NCI-H1930 (cell line): ENCODE measurements at regions not wholly inside any gene's neighbourhood (a gene's known extent, or its start where the extent isn't known, plus 50 kb on each side); places are given as distances from the start of the nearest gene placed in this dataset.

Experiments used
- DNase-seq, 2 experiments: peaks; one replicate each; lab custom pipeline; 2025; lab: John Stamatoyannopoulos, UW

DNA sequence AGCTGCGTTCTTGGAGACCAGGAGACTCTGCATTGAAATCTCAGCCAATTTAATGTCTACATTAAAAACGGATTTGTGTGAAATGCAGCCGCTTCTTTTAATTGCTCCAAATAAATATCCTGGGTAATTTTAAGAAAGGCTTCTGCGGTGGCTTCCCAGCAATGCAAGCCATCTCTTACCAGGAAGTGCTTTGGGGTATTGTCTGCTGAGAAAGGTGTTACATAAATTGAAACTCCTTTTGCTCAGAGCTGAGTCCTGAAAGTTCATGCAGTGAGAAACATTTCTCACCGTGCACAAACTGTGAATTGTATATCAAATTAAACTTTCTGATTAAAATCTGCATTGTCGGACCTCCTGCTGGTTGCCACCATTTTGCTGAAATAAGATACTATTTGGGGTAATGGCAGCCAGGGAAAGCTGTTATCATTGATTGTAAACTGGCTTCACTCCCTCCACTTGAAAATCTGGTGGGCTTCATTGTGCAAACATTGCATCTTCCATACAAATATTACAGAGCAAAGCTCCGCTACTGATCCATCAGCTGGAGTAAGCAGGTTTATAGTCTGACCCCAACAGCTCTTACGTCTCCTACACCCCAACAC lies 59.5 kb downstream of the ZIC5 start:
- DNase-seq = no peak

DNA sequence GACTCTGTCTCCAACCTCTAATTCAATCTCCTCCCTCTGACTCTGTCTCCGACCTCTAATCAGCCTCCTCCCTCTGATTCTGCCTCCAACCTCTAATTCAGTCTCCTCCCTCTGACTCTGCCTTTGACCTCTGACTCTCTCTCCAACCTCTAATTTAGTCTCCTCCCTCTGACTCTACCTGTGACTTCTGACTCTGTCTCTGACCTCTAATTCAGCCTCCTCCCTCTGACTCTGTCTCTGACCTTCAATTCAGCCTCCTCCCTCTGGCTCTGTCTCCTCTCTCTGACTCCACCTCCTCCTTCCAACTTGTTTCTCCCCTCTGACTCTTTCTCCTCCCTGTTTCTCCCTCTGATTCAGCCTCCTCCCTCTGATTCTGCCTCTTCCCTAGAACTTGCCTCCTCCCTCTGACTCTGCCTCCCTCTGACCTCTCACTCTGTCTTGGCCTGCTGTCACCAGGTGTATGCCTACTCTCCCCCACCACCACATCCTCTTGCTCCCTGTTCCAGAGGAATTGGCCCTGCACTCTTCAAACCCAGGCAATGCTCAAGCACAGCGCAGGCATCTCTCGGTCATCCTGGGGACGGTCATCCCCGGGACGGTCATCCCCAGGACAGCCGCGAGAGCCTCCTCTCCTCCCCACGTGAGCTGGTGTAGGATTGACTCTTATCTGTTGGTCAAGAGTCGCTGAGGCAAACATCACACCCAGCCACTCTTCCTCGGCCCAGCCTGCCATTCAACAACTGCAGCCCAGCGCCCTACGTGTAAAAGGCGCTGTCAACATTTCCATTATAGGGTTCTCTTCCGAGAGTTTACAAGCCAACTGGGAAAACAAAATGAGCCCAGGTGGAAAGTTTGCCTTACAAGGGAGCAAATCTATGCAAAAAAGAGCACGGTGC lies 60.2 kb downstream of the ZIC5 start:
- DNase-seq = peak; percentile 53 to 84

DNA sequence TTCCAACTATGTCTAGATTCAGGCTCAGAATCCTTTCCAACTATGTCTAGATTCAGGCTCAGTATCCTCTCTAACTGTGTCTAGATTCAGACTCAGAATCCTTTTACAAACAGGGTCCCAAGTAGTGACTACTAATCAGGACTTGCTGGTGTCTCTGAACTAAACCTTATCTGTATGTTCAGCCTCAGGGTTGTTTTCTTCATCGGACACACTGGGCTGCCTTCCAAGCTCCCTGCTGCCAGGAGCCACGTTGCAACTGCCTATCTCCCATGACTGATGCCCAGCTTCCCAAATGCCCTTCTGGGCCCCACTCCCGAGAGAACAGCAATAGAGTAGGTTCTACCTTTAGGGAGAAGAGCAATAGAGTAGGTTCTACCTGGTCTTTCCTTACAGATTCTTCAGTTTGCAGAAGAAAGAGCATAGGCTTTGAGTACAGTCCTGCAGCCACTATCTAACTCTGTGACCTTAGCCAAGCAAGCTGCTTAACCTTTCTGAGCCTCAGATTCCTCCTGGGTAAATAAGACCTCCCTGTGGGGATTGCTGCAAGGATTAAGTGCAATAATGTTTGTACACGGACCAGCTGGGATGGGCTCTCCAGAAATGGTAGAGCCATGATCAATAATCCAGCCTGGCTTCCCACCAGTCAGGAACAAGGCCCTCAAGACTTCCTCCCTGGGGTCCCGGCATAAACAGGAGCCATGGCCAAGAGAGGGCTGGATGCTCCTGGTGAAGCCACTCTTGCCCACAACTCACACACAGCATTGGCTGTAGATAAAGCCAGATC lies 61.5 kb downstream of the ZIC5 start:
- DNase-seq = no peak

DNA sequence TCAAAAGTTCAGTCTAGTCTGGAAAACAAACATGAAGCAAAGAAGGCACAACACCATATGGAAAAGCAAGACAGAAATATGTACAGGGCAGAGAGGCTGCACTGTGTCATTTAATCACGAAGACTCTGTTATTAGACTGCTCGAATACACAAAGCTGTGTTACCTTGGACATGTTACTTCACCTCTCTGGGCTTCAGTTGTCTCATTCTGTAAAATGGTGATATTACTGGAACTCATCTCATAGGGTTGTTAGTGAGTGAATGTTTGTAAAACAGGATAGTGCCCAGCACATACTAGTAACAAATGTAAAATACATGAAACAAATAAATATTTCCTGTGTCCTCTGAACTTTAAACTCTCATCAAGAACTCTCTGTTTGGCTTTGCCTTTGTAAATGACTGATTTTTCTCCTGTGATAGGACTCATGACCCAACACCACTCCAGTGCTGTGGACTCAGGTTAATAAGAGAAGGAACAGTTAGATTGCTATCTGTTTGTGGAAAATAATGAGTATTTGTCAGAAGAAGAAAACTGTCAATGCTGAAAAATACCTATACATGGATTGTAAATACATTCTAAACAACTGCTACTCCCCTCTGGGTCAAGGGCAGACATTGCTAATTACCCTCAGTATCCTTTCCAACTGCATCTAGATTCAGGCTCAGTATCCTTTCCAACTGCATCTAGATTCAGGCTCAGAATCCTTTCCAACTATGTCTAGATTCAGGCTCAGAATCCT lies 62.3 kb downstream of the ZIC5 start:
- no peak for DNase-seq

DNA sequence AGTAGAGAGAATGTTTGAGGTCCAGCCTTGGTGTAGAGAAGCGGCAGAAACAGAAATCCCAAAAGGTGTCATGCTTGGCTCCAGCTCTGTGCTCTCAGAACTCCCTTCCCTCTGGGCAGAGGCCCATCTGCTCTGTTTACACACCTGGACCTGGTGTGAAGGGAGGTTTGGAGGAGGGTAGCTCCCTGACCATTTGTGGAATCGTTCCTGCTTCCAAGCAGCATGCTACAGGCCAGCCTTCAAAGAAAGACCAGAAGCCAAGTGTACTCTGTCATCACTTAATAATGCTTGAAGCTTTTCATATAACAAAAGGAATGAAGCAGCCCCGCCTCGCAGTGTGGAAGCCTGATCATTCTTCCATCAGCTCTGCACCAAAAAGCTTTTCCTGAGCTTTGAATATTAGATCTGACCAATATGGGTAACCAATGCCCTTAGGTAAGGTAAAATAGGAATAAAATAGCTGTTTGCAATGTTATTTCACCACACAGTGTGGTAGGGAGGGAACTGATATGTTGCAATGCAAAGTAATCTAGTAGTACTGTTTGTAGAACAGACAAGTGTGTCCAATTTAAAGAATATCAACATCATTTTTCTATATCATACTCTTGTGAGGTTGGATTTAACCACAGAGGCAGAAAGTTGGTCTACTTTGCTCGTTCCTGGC lies 63.3 kb downstream of the ZIC5 start:
- peak; percentile 59 to 74 for DNase-seq

DNA sequence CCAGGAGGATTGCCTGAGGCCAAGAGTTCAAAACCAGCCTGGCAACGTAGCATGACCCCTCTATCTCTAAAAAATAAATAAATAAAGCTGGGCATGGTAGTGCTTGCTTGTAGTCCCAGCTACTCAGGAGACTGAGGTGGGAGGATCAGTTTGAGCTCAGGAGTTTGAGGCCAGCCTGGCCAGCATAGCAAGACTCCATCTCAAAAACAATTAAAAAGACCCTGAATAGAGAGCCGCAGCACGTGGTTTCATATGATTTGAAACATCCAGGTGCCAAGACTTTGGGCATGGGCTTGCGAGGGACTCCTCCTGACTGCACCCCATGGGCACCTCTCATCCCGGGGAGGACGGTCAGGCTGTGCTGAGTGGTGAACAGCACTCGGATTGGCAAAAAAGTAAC lies 63.9 kb downstream of the ZIC5 start:
- no peak for DNase-seq

DNA sequence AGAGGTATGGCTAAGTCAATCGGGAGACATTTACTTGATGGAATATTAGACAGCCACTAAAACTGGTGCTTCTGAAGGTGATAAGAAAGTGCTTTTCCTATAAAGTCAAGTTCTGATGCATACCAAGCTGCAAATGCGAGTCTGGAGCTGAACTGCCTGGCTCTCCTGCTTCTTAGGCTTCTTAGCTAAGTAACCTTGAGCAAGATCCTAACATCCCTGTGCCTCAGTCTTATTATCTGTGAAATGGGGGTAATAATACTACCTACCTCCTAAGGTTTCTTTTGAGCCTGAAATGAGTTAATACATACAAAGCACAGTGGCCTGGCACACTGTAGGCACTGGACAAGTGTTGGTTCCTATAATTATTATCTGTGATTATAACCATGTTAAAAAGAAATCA lies 64.5 kb downstream of the ZIC5 start:
- DNase-seq = no peak

DNA sequence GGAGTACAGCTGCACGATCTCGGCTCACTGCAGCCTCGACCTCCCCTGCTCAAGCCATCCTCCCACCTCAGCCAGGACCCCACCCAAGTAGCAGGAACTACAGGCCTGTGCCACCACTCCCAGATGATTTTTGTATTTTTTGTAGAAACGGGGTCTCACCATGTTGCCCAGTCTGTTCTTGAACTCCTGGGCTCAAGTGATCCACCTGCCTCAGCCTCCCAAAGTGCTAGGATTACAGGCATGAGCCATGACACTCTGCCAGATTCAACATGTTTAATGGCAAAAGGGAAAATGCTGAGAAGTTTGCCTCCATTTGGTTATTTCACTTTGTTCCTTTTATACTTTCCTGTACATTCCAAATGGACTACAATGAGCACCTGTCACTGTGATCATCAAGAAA lies 65.8 kb downstream of the ZIC5 start:
- no peak for DNase-seq

DNA sequence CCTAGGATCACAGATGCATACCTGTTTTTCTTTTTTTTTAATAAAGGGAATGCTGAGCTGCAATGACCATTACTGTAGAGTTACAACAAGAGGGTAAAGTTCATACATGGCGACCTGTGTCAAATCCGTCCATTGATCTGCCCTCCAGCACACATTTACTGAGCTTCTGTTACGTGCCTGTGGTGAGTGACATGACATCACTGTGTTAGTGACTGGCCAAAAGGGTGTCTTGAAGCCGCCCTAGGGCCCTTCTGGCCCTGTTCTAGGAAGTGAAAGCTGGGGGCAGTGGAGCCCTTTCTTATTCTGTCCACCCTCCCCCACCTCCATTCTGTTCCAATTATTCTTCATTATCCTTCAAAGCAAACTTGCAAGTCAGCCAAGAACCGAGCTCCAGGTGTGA lies 66.3 kb downstream of the ZIC5 start:
- DNase-seq = no peak

DNA sequence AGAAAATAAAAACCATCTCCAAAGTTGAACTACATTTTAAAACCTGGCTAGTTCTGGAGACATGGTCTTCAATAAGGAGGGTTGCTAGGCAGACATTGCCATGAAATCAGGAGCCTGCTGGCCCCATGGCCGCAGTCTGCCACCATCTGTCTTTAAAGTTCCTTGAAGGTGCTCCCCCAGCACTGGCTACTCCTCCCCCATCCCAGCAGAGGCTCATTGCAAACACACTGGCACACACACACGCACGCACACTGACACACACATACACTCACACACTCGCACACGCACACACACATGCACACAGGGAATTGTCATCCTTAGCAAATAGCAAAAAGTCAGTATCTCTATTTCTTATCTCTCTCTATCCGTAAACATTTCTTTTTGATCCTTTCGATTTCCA lies 68.4 kb downstream of the ZIC5 start:
- no peak for DNase-seq

DNA sequence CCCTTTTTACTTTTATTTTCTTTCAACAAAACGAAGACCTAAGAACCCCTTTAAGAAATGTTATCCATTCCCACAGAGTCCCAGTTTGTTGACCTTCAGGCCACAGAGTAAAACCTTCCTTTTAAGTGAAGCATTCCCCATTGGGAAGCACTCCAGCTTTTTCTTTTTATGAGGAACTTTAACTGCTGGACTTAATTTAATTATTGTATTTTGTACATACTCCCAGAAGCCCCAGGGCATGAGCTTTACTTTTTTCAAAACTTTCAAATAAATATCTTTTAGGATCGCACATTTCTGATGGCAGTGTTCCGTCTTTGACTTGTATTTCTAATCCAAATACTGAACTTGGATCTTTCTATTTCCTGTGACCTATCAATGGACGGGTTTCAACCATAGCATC lies 68.9 kb downstream of the ZIC5 start:
- DNase-seq = no peak

DNA sequence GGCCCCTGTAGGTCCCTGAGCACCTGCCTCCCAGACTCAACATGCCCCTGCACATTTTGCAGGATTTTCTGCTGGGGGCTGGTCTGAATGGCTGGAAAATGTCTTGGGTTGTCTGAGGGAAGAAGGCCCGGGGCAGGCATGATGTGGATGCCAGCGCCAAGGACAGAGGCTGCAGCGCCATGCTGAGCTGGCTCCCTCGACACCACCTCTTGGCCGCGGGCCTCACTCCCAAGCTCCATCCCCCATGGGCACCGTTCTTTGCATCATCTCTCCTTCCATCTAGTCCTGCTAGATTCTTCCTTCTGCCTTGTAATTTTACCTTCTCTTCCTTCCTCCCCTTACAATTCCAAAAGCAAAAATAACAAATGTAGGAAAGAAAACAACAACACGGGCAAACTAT lies 70.6 kb downstream of the ZIC5 start:
- DNase-seq = no peak

DNA sequence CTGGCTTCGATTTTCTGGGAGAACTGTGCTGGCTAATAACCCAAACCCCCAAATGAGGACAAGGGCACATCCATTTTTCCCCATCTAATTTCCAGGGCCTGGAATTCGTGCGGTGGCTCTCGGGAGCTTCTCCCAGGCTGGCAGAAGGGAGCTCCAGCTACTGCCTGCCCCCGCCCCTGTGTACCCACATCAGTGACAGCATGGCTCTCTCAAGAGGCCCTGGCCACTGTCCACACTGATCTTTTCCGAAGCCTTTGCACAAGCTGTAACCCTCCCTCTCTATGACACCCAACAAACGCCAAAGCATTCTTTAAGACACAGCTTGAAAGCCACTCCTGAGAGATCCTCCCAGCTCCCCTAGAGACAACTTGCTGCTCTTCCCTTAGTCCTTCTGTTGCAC lies 73.1 kb downstream of the ZIC5 start:
- no peak for DNase-seq

DNA sequence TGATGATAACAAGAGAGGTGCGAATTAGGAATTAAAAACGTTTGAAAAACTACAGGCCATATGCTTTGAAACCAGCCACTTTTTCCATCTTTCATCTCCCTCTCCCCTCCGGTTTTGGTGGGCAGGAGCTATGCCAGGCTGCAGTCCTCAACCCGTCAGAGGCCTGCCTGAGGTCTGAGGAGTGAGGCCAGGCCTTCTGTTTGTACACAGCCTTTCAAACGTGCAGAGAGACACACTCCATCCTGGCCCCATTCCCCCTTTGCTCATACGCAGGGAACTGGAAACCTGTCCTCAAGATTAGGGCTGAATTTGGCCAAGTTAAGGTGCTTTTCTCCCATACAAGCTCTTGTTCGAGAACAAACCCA lies 74.5 kb downstream of the ZIC5 start:
- no peak for DNase-seq

DNA sequence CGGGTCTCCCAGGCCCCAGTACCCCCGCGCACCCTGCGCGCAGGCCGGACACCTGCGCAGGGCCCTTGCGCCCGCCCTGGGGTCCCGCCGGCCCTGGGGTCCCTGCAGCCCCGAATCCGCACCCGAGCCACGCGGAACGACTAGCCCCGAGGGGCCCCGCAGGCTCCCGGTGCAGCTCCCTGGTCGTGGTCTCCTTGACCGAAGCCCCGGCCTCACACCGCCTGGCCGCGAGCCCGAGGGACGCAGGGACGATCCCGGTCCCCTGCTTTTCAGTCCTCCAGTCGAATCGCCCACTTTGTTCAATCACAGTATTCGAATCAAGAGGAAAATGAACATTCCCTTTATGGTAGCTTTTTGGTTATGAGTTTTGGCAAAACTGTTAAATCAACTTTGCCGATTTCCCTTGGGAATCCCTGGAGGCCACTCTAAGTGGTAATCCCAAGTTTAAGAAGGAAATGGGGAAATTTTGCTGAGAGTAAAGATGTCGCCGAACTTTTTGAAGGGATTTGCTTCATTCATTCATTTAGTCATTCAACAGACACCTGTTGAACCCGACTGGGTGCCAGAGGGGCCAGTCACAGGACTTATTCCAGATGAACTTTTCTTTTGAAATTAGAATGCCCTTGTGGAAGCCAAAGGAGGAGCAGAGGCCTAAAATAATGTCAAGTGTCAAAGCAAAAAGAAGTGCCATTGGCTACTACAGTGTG lies 75.0 kb downstream of the ZIC5 start:
- DNase-seq = no peak

DNA sequence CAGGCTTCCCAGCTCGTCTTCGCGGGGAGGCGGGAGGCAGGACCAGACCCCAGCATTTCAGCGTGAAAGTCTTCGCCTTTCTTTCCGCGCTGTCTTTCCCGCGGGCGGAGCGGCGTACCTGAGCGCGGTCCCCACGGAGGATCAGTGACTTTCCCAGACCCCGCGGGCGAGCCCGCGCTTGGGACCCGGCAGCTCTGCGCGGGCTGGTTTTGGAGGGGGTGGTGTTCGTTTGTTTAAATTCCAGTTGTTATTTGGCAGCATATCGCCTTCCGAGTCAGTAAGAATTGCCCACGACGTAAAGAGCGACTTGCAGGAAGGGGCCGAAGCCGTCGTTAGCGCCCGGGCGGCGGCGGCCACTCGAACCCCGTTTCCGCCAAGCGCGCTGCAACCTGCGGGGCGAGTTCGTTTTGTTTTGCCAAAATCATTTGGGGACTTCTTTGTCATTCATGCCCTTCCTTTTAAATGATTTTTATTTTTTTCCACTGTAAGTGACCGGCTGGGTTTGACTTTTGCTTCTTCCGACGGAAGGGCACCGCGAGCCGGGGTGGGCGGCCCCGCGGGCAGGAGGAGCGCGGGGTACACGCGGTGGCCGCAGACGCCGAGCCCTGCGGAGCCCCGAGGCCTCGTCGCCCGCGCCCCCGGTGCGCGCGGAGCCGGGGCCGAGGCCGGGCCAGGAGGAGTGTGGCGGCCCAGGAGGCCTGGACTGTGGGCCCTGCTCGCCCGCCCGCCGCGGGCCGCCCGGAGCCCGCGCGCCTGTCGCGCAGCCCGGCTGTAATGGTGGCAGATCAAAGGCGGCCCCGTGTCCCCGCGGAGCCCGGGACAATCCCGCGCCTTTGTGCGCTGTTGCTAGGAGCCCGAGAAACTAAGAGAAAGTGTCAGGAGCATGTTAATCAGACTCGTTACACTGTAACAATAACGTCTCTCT lies 75.9 kb downstream of the ZIC5 start:
- no peak for DNase-seq

DNA sequence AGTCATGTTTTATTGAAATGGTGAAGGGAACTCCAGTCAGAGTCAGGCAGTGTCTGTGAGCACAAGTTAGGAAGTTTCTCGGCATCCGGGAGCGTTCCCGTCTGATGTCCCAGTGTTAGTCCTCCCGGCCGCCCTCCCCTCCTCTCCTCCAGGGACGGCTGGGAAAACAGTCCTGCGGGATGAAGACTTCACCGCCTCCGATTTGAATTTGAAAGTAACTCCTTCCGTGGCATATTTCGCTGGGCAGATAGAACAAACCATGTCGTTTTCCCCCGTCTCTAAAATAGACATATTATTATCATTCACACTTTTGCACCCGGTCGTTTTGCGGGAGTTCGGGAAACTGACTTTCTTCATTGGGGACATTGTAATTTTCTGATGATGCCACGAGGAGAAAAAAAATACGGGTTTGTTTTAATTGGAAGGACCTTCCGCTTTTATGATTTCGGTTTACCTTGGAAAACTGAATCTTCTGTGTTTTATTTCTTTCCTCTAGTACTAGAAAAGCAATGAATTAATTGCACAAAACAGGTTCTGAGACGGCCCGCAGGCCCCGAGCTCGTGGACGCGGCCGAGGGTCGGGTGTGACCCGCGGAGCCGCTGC lies 76.6 kb downstream of the ZIC5 start:
- DNase-seq = no peak

DNA sequence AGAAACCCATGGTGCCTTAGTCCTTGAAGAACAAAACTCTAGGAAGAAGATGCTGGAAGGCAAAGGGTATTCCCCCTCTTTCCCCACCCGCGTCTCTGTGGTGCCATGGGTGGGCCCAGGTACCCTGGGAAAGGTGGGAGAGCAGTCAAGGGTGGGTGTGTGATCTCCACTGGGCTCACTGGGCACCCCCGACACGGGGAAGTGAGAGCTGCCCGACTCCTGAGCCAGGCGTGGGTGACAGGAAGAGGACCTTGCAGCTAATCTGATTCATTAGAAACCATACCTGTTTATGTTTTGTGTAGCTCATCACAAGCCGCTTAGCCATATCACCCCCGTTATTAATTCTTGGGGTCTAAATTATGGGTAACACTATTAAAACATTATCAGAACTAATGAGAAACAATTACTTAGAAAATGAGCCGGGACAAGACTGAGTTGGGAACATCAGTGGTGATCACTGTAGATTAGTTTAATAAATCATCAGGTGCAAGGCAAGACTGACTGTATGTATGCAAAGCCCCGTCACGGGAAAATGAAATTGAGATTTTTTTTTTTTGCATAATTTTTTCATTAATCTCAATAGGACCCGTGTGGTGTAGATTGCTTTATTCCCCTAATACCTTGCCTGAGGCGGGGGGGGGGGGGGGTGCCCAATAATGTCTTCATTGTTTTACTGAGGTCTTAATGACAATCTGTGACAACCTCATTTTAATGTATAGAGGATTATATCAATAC lies 77.3 kb downstream of the ZIC5 start:
- DNase-seq = no peak

DNA sequence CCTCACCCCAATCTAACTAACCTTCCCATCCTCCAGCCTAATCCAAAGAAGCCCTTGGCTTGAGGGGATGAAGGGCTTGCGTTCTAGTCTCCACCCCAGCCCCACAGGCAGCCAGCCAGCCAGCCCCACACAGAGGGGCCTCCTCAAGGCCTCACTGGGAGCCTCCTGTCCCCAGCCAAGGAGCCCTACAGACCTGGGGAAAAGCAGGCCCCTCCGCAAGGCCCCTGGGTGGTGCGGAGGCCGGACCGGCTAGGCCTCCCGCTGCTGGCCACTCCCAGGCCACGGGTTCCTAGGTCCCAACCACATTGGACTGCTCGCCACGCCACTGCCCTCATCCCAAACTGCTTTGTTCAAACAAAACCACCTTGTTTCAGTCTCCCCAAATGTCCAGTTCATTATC lies 78.0 kb downstream of the ZIC5 start:
- DNase-seq = no peak
